Endodermal cell (in vitro differentiated cells): ENCODE measurements at regions not wholly inside any gene's neighbourhood (a gene's known extent, or its start where the extent isn't known, plus 50 kb on each side); places are given as distances from the start of the nearest gene placed in this dataset.

ENCODE experiments used
- DNase-seq: peaks from one replicate; pipeline ENCODE4 v3.0.0-alpha.2; 2017
- H3K27ac ChIP-seq: 2 replicates; pipeline ENCODE4 v1.5.1; 2013; ENCODE audit warnings: mild to moderate bottlenecking, low read depth, low read length, moderate library complexity
- H3K27me3 ChIP-seq: 2 replicates; pipeline ENCODE4 v1.6.1; 2013; ENCODE audit warnings: mild to moderate bottlenecking, low read length, moderate library complexity; ENCODE audit not compliant: insufficient read depth, control insufficient read depth, poor library complexity, severe bottlenecking
- H3K36me3 ChIP-seq: 2 replicates; pipeline ENCODE4 v1.7.0; 2013; ENCODE audit warnings: mild to moderate bottlenecking, low read length, moderate library complexity; ENCODE audit not compliant: control insufficient read depth, insufficient read depth
- H3K4me1 ChIP-seq: one replicate; pipeline ENCODE4 v1.7.0; 2013; ENCODE audit warnings: low read length; ENCODE audit not compliant: control insufficient read depth, insufficient read depth
- H3K4me3 ChIP-seq: 2 replicates; pipeline ENCODE4 v1.5.1; 2013; ENCODE audit warnings: mild to moderate bottlenecking, low read length, moderate library complexity
- H3K9ac ChIP-seq: 2 replicates; pipeline ENCODE4 v1.6.1; 2013; ENCODE audit warnings: mild to moderate bottlenecking, low read length, moderate library complexity; ENCODE audit not compliant: poor library complexity, severe bottlenecking; ENCODE audit errors: extremely low read depth
- H3K9me3 ChIP-seq: 2 replicates; pipeline ENCODE4 v1.6.1; 2013; ENCODE audit warnings: mild to moderate bottlenecking, low read length, moderate library complexity; ENCODE audit not compliant: control insufficient read depth
- H3K27ac Mint-ChIP-seq: 2 replicates; pipeline ENCODE4 v1.8.0; 2020; ENCODE audit warnings: mixed read lengths
- H3K27me3 Mint-ChIP-seq: 2 replicates; pipeline ENCODE4 v1.8.0; 2021; ENCODE audit warnings: mild to moderate bottlenecking, mixed read lengths; ENCODE audit not compliant: insufficient read depth
- H3K36me3 Mint-ChIP-seq: 2 replicates; pipeline ENCODE4 v1.8.0; 2020; ENCODE audit warnings: low read depth, mixed read lengths
- H3K4me1 Mint-ChIP-seq: 2 replicates; pipeline ENCODE4 v1.8.0; 2020; ENCODE audit warnings: mixed read lengths
- H3K4me3 Mint-ChIP-seq: 2 replicates; pipeline ENCODE4 v1.8.0; 2020; ENCODE audit warnings: mild to moderate bottlenecking, moderate library complexity, mixed read lengths
- H3K9me3 Mint-ChIP-seq: 2 replicates; pipeline ENCODE4 v1.8.0; 2020; ENCODE audit warnings: mild to moderate bottlenecking, mixed read lengths
- WGBS, 2 experiments: methylation state at CpG; one replicate each; pipeline versions ENCODE4 v1.1.5 to v1.1.7; 2013; ENCODE audit warnings: missing lambda C conversion rate in 2 of 2, mixed read lengths in 1 of 2; ENCODE audit not compliant: insufficient coverage in 1 of 2, insufficient read length in 1 of 2; 5-methylcytosine and 5-hydroxymethylcytosine counted together
- TF ChIP-seq, protein P1 (sequence below): fragments of 200-600 bp; sonication (generic); conservative IDR thresholded peaks from 2 replicates; pipeline ENCODE4 v1.5.0; 2021; ENCODE audit warnings: antibody characterized with exemption, mild to moderate bottlenecking

- DNase-seq, result no peak
- Histone ChIP-seq H3K27me3 (no peaks in the 10 kb centered on the region), H3K4me1 (no peaks in the 10 kb centered on the region), H3K9ac (no peak overlapping the region), H3K27ac (no peak overlapping the region), H3K36me3 (no peaks in the 10 kb centered on the region), H3K9me3 (no peaks in the 10 kb centered on the region), H3K4me3 (no peak overlapping the region)
- H3K9me3 Mint-ChIP-seq, result no peaks in the 10 kb centered on the region
- no peaks in the 10 kb centered on the region for H3K36me3 Mint-ChIP-seq
- no peaks in the 10 kb centered on the region for H3K27me3 Mint-ChIP-seq
- no peak overlapping the region for H3K4me3 Mint-ChIP-seq
- H3K4me1 Mint-ChIP-seq, result no peaks in the 10 kb centered on the region
- 80% methylated on average over 1 of the region's 1 CpG; no CpG with 5 or more reads in 1 of the 2 experiments for WGBS, 2 experiments
- TF ChIP-seq, protein P1, sequence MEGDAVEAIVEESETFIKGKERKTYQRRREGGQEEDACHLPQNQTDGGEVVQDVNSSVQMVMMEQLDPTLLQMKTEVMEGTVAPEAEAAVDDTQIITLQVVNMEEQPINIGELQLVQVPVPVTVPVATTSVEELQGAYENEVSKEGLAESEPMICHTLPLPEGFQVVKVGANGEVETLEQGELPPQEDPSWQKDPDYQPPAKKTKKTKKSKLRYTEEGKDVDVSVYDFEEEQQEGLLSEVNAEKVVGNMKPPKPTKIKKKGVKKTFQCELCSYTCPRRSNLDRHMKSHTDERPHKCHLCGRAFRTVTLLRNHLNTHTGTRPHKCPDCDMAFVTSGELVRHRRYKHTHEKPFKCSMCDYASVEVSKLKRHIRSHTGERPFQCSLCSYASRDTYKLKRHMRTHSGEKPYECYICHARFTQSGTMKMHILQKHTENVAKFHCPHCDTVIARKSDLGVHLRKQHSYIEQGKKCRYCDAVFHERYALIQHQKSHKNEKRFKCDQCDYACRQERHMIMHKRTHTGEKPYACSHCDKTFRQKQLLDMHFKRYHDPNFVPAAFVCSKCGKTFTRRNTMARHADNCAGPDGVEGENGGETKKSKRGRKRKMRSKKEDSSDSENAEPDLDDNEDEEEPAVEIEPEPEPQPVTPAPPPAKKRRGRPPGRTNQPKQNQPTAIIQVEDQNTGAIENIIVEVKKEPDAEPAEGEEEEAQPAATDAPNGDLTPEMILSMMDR, result no peak
- no peak overlapping the region for H3K27ac Mint-ChIP-seq
Observed at GRCh38 chr17:69809331-69809730, 265.7 kb upstream of the KCNJ16 start.

- no peak overlapping the region for H3K4me3 ChIP-seq
- H3K27ac Mint-ChIP-seq, result no peak overlapping the region
- no peak overlapping the region for H3K9ac ChIP-seq
- no peak overlapping the region for H3K27ac ChIP-seq
- H3K36me3 ChIP-seq, result no peaks in the 10 kb centered on the region
- no peaks in the 10 kb centered on the region for H3K27me3 Mint-ChIP-seq
- no peaks in the 10 kb centered on the region for H3K27me3 ChIP-seq
- TF ChIP-seq, protein P1, result no peak
- 89% methylated on average over 6 of the region's 6 CpGs; no CpG with 5 or more reads in 1 of the 2 experiments for WGBS, 2 experiments
- H3K36me3 Mint-ChIP-seq, result no peaks in the 10 kb centered on the region
- H3K9me3 ChIP-seq, result no peaks in the 10 kb centered on the region
- H3K9me3 Mint-ChIP-seq, result no peaks in the 10 kb centered on the region
- H3K4me1 Mint-ChIP-seq, result no peaks in the 10 kb centered on the region
- H3K4me3 Mint-ChIP-seq, result no peak overlapping the region
- no peak for DNase-seq
- no peaks in the 10 kb centered on the region for H3K4me1 ChIP-seq
Observed at GRCh38 chr17:69810326-69810965, 264.6 kb upstream of the KCNJ16 start.

- Histone ChIP-seq H3K4me3 (no peak overlapping the region), H3K27ac (no peak overlapping the region), H3K27me3 (no peaks in the 10 kb centered on the region), H3K9me3 (no peaks in the 10 kb centered on the region), H3K9ac (no peak overlapping the region), H3K36me3 (no peaks in the 10 kb centered on the region), H3K4me1 (no peaks in the 10 kb centered on the region)
- no peaks in the 10 kb centered on the region for H3K4me1 Mint-ChIP-seq
- no peak for DNase-seq
- no peak overlapping the region for H3K27ac Mint-ChIP-seq
- H3K4me3 Mint-ChIP-seq, result no peak overlapping the region
- no peaks in the 10 kb centered on the region for H3K36me3 Mint-ChIP-seq
- no peaks in the 10 kb centered on the region for H3K9me3 Mint-ChIP-seq
- no peaks in the 10 kb centered on the region for H3K27me3 Mint-ChIP-seq
- 91 to 100% methylated on average over 1 to 4 of the region's 4 CpGs for WGBS, 2 experiments
- TF ChIP-seq, protein P1, result no peak
Observed at GRCh38 chr17:69812240-69812837, 262.7 kb upstream of the KCNJ16 start.
